HG02588 (cell line): ENCODE measurements at regions not wholly inside any gene's neighbourhood (a gene's known extent, or its start where the extent isn't known, plus 50 kb on each side); places are given as distances from the start of the nearest gene placed in this dataset.
A peak's percentile ranks its signal among the peaks of the same experiment; 100 is the strongest.

Experiments
- ATAC-seq: cut with Tn5 transposase; IDR thresholded peaks from one replicate; pipeline ENCODE4 v1.9.1; 2021; ENCODE audit warnings: mild to moderate bottlenecking, moderate library complexity; ENCODE audit not compliant: unreplicated experiment

DNA sequence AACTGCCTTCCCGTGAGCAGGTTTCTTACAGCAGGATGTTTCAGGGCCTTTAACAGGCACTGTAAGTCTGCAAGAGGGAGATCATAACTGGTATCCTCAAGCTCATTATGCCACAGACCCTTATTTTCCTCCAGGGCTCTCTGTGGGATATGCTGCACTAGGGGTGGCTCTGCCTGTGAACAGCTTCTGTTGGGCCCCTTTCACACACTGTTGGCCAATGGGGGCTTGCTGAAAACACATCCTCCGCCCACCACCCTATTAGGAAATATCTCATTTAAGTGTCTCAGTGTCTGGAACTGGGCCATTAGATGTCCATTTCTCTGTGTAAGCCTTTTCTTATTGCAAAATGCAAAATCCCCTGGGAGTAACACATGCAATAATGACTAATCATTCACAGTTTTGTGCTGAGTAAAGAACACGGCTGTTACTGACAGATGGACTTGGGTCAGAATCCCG lies 414.3 kb upstream of the HS6ST1 start:
- peak; percentile 56 for ATAC-seq

DNA sequence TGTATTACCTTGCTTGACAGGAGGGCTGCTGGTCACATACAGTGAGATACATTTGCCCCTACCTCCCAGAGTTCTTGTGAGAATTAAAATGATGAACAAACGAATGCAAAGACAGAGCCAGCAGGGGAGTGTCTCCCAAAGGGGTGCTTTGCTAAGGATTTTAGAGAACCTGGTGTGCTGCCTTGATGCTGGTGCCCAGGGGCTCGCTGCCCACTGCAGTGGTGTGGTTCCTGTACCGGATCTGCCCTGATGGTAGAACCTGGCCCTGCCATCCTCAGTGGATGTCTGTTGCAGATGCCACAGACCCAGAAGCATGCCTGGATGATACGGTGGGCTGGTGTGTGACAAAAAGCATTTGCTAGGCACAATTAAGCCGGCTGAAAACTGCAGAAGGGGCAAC lies 414.8 kb upstream of the HS6ST1 start:
- no peak for ATAC-seq

DNA sequence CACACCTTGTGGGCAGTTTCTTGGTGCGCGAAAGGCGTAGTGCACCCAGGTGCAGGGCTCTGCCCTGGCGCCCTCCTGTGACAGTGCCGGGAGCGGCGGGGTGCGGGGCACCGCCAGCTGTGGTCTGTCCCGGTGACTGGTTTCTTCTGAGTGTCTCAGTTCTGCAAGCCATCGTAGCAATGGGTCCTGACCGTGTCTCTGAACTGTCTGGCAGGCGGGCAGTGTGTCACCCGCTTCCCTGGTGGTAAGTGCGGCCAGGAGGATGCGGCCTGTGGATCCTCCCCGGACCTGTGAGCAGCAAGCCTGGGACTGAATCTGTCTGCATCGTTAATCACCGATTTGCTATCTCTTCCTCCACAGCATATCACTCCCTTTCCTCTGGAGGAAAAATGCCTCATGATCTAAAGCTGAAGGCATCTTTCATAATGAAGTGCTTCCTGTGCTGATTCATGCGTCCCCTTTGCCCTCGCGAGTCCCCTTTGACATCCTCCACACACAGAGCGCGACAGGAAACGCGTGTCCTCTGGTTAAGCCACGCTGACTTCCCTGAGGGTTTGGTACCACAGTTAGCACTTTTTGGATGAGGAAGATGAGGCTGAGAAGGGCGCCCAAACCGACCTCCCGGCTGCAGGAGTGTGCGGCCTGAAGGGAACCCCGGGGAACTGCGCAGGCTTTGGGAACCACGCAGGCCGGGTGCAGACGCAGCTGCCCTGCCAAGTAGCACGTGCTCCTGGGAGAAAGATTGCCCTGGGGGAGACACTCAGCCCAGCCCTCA lies 416.0 kb upstream of the HS6ST1 start:
- ATAC-seq = peak; percentile 48

GRCh38 chr2:128735296-128735960 lies 416.8 kb upstream of the HS6ST1 start:
- no peak for ATAC-seq

GRCh38 chr2:128736046-128736688 lies 417.5 kb upstream of the HS6ST1 start:
- ATAC-seq = no peak

DNA sequence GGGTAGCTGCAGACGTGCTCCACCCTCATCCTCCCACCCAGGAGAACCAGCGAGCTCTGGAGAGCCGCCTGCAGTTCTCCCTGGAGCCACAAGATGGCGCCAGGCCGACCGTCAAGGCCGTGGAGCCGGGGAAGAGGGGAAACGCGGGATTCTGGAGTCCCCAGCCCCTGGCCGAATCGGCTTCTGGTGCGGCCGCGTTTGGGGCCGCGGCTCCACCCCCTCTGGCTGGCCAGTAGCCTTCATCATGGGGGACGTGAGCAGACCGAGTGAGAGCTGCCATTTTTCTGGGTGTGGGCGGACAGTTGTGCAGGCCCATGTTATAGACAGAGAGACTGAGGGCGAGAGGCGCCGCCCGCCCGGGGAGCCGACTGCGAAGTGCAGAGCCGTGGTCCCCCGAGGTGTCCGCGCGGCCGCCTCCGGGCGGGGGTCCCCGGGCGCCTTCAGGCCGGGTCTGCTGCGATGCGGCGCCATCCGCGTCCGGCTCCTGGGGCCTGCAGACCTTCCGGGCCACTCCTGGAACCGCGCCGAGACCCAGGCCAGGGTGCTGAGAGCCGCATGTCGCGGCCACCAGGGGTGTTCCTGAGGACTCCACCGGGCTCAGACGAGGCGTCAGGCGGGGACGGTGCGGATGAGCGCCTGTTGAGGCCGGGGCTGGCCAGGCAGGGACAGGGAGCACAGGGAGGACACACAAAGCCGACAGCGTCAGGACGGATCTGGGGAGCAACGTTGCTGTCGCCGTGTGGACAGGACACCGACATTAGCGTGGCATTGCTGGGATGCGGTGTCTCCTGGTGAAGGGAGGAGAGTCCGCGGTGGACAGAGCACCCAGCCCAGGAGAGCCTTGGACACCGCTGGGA lies 418.2 kb upstream of the HS6ST1 start:
- peak; percentile 38 for ATAC-seq

- ATAC-seq = no peak
Measured at GRCh38 chr2:128737546-128737826, 418.8 kb upstream of the HS6ST1 start.

DNA sequence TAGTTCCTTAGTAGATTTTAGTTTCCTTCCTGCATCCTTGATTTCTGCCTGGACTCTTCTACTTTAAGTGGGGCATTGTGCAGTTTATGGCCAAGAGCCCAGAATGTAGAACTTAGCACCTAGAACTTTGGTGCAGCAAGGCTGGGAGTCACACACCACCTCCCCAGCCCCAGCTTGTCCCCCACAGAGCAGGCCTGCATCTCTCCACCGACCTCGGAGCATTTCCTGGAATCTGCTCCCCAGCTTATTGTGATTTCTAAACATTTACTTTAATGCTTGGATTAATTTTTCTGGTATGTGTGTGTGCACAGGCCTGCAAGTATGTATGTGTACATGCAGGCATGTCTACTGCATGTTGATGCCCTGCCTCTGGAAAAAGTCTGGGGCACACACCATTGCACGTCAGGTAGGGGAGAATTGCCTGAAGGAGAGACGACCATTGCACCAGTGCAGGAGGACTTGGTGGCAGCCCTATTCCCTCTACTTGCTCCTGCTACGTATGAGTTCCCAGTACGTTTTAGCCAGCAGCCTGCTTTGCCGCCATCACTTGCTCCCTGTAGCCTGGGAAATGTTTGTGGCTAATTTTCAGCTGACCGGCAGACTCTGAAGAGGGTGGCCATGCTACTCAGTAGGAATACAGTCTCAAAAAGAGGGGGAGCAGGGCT lies 419.9 kb upstream of the HS6ST1 start:
- no peak for ATAC-seq

DNA sequence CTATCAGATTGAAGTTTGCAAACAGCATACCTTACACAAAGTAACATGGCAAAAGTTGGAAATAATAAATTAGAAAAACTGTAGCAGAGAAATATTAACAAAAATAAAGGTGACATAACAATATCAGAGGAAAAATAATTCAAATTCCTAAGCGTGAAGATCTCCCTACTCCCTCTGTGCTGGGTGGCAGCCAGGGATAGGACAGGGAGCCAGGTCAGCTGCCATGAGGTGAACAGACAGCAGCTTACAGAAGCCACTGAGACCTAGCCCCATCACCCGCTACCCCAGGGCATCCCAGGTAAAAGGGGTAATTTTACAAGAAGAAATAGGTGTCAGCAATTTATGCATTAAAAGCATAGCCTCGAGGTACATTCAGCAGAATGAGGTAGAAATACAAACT lies 423.8 kb upstream of the HS6ST1 start:
- ATAC-seq = no peak

DNA sequence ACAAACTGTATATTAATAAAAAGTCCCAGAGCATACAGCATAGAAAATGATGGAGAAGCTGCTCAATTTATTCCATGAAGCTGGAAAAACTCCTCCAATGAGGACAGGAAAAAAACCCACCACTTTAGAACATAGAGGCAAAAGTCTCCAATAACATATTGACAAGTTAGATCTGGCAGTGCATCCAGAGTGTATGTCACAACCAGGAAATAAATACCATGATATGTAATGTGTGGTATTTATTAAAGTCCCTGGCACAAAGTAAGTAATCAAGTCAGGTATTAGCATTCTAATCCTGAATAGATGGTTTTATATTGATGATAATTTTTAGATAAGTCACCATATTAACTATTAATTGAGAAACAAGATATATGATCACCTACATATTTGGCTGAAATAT lies 427.3 kb upstream of the HS6ST1 start:
- no peak for ATAC-seq

GRCh38 chr2:128746356-128746755 lies 427.7 kb upstream of the HS6ST1 start:
- no peak for ATAC-seq

DNA sequence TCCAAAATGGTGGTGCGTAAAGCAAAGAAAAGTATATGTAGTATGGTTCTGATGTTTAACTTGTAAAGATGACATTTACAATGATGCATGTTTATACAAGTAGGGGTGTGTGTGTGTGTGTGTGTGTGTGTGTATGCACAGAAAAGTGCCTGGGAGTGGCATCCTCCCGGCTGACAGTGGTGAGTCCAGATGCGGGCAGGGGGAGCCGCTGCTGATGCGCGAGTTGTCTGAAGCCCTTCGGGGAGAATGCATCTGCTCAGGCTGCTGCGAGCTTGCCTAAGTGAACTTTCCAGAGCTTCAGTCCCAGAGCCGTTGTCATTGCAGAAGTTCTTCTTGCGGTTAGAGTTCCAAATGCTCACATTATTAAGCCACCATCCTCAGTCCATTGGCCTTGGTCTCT lies 429.7 kb upstream of the HS6ST1 start:
- no peak for ATAC-seq

DNA sequence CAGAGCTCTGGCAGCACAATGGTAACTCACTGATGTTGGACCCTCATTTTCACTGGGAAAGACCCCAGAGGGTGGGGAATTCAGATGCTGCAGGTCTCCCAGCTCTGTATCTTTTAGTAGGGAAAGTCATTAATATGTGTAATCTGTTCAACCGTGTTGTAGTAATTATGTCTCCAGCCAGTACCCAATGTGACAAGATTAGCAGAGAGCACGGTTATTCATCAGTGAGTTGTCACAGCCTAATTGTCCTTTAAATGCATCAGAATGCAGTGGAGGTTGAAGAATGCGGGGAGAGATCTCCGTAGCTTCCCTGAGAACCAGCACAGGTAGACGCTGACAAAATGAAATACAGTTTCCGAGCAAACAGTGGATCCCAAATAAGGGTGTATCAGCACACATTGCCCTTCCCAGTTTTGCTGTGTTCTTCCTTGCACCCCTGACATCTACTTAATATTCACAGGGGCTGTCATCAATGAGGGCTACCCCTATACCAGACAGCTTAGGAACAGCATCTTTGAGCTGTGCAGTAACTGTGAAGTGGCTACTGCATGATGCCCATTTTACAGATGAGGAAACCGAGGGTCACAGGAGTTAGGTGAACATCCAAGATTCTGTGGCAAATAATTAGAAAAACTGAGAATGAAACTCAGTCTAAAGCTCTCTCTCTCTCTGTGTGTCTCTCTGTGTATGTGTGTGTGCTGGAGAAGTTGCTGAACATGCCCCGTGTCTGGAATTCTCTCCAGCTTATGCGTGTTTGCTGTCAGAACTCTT lies 430.4 kb upstream of the HS6ST1 start:
- ATAC-seq = no peak

- ATAC-seq = no peak
Measured at GRCh38 chr2:128750328-128751165, 431.9 kb upstream of the HS6ST1 start.

DNA sequence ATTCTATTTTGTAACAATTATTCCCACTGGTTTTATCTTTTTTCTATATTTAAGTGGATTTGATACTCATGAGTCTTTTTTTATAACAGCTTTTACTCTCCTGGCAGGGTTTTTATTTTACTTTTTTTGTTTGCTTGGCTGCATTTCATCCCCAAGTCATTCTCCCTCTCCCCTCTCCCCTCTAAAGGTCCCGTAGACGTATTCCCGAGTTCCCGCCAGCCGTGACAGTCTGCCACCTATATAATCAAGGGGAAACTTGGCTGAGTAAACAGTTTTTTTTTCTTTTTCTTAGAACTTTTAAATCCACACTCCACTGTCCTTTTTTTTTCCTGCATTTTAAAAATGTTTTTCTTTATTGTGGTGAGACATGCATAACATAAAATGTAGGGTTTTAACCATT lies 433.1 kb upstream of the HS6ST1 start:
- no peak for ATAC-seq

DNA sequence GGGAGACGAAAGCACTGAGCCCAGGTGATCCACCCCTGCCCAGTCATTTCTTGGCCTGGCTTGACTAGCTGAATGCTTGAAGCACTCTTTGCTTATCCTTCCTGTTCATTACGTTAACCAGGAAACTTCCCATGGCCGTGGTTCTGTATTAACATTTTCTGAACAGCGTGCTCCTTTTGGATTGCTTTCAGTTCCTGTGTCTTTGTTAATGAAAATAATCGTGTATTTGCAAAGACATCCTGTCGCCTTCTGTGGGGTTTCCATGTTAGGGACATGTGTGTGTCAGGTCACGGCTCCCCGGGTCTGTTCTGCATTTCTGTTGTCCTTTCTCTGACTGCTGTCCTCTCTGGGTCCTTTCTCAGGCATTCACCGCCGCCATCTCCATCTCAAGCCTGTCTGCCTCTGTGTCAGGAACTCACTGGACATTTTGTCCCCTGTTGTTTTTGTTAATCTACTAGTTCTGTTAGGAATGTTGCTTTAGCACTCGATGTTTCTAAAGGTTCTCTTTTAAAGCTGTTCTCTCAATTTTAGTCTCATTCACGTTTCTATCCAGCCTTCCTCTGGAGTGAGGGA lies 434.1 kb upstream of the HS6ST1 start:
- no peak for ATAC-seq

DNA sequence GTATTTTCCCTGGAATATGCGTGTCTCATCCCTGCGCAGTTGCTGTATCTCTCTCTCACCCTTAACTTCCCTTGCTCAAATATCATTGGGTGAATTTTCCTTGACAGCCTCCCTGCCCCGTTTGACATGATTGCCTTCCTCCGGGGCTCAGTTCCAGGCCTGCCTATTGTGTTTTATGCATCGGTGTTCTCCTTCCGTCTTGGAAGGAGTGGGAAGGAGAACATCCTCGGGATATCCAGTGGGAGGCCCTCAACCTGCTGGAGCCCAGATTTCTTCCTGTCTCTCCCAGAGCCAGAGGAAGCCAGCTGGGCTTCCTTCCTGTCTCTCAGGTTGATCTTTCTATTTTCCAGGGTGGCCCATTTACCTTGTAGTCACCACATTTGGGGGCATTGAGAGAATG lies 434.7 kb upstream of the HS6ST1 start:
- ATAC-seq = no peak

GRCh38 chr2:128753800-128754199 lies 435.1 kb upstream of the HS6ST1 start:
- no peak for ATAC-seq

DNA sequence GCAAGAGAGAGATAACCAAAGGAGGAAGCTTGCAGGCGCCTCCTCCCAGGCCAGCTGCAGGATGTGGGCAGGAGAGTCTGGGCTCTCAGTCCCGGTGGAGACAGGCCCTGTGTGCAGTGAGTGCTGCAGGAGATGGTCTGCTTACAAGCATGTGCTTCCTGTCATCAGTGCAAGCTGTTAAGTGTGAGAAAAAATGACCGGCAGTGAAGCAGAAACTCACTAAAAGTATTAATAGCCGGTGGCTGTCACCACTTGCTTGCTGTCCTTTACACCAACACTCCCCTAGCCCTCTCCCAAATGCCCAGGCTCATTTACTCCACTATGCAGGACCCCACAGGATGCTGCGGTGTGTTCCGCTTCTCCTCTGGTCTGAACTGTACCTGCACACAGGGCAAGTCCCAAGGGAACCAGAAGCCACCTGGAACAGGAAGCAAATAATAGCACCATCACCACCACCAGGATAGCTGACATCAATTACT lies 435.6 kb upstream of the HS6ST1 start:
- peak; percentile 93 for ATAC-seq
